HG02763 (cell line): ENCODE measurements at regions not wholly inside any gene's neighbourhood (a gene's known extent, or its start where the extent isn't known, plus 50 kb on each side); places are given as distances from the start of the nearest gene placed in this dataset.
A peak's percentile ranks its signal among the peaks of the same experiment; 100 is the strongest.
"Not testable (repeated sequence)": the region's sequence is repeated elsewhere in the genome, so short reads cannot be mapped to it uniquely, and the experiment has no call there.

Experiments used
- ATAC-seq: cut with Tn5 transposase; IDR thresholded peaks from one replicate; pipeline ENCODE4 v1.9.1; 2021; ENCODE audit warnings: mild to moderate bottlenecking, moderate library complexity; ENCODE audit not compliant: unreplicated experiment

DNA sequence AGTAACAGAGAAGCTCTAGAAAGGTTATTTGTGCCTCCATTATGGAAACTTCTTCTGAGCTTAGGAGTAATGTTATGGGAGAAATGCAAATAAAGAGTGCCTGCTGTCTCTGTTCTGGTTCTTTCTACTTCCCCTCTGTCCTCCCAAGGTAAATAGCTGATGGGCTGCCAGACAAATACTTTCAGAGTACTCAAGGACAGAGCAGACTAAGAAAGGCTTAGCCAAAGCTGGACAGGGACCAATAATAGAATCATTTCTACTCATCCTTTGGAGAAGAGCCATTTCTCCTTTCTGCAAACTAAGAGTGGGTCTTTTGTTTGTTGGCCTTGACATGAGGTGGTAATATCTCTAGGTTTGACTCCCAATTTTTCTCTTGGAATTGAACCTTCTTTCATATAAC is 136.1 kb downstream of the MID1IP1 start:
- no peak for ATAC-seq

DNA sequence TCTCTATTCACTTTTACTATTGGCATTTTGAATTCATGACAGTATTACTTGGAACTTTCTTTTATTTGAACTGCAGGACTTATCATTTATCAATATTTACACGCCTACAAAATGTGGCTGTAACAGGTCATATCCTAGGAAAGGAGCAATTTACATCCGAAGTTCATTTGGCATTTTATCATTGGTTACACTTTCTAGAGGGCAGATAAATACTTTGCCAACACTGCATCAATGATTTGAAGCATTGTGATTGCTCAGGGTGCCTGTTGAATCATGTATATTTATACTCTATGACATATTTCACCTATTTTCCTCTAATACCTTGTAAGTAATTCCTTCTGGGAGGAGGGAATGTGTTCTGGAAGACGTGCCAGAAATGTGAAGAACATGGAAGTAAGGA is 136.7 kb downstream of the MID1IP1 start:
- no peak for ATAC-seq

DNA sequence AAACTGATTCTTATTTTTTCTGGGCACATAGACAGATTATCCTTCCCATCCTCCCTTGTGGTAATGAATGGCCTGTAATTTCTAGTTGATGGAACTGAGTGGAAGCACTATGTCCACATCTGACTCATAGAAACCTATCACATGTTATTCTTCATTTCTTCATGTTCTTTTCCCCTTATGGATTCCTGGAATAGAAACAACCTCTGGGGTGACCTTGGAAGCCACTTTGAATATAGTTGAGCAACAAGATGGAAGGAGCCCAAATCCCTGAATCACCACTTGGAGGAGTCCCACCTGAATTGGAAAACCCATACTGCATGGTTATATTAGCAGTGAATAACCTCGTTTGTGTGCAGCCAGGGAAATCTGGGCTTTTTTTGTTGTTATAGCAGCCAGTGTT is 137.8 kb downstream of the MID1IP1 start:
- ATAC-seq, result no peak

DNA sequence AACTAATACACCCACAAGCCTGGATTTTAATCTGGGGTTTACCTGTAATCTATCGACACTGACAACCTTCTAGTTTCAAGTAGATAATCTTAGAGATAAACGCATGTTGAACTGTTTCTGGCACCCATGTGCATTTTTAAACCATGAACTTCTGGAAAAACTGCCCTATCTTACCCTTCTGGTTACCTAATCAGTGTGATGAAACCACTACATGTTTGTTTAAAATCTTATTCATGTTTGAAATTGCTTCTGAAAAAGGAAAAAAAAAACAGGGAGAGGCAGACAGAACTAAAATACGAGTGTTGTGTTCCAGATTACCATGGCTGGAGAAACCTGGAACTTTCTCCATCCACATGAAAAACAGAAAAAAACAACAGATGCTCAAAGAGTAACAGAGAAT is 139.3 kb downstream of the MID1IP1 start:
- no peak for ATAC-seq

GRCh38 chrX:38941675-38942074 is 140.4 kb downstream of the MID1IP1 start:
- ATAC-seq, result no peak

GRCh38 chrX:38943120-38943519 is 141.9 kb downstream of the MID1IP1 start:
- ATAC-seq, result no peak

DNA sequence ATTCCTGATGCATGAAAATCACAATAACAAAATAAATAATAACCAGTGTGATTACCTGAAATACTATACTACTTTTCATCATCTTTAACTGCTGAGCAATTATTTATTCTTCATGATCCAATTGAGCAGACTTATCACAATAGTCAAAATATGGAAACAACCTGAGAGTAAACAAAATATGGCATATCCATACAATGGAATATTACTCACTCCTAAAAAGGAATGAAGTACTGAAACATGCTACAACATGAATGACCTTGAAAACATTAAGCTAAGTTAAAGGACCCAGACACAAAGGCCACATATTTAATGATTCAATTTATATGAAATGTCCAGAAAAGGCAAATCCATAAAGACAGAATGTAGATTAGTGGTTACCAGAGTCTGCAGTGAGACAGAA is 146.8 kb downstream of the MID1IP1 start:
- ATAC-seq, result no peak

DNA sequence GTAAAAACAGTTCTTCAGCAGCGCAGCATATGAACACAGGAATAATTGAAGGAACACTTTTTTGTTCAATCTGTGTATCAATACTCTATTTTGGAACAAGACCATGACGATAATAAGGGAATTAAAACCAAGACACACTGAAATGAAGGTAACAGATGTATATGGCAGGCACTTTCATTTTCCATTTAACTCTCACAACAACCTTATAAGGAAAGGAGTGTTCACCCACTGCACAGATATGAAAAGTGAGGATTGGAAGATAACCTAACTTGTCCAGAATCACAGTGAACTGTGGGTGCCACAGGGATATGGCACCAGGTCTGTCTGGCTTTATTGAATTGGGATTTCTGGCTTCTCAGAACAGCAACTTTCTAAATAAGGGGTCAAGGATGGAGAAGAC is 153.3 kb downstream of the MID1IP1 start:
- ATAC-seq, result no peak

DNA sequence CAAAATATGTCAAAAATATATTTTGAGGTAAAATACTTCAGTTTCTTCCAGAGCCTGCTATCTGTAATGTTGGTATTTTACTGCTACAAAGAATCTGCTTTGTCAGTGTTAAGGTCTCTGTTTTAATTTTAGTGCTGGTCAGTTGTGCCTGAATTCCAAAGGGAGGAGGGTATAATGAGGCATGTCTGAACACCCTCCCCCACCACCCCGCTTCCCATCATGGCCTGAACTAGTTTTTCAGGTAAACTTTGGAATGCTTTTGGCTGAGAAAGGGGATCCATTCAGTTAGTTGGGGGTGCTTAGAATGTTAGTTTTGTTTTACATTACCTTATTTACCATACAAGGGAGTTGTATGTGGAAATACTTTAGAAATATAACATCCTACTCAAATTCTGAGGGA is 158.5 kb downstream of the MID1IP1 start:
- no peak for ATAC-seq

DNA sequence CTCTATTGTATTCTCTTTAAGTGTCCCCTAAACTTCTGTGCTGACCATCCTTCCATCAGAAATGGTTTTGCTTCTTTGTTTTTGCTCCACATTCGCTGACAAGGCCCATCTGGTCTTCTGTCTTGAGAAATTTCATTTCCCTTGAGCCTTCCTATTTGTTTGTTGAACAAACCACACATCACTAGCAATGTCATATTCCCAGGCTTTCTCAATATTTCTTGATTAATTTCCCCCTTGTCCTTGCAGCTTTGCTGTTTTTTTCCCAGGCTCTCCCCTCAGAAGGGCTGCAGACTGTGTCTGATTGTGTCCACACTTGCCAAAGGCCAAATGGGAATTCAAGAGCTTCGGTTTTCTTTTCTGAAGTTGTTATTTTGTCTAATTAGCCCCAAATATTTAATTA is 158.9 kb downstream of the MID1IP1 start:
- no peak for ATAC-seq

DNA sequence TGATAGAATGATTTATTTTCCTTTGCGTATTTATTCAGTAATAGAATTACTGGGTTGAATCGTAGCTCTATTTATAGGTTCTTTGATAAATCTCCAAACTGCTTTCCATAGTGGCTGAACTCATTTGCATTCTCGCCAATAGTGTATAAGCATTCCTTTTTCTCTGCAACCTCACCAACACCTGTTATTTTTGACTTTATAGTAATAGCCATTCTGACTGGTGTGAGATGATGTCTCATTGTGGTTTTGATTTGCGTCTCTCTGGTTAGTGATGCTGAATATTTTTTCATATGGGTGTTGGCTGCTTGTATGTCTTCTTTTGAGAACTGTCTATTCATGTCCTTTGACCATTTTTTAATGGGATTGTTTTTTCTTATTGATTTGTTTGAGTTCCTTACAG is 160.7 kb downstream of the MID1IP1 start:
- no peak for ATAC-seq

DNA sequence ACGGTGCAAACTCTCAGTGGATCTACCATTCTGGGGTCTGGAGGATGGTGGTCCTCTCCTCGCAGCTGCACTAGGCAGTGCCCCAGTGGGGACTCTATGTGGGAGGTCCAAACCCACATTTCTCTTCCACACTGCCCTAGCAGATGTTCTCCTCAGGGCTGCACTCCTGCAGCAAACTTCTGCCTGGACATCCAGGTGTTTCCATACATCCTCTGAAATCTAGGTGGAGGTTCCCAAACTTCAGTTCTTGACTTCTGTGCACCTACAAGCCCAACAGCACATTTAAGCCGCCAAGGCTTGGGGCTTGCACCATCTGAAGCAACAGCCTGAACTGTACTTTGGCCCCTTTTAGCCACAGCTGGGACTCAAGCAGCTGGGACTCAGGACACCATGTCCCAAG is 162.0 kb downstream of the MID1IP1 start:
- ATAC-seq, result not testable (repeated sequence)

GRCh38 chrX:38965888-38966287 is 164.6 kb downstream of the MID1IP1 start:
- no peak for ATAC-seq

GRCh38 chrX:38968344-38969216 is 167.3 kb downstream of the MID1IP1 start:
- ATAC-seq, result no peak

DNA sequence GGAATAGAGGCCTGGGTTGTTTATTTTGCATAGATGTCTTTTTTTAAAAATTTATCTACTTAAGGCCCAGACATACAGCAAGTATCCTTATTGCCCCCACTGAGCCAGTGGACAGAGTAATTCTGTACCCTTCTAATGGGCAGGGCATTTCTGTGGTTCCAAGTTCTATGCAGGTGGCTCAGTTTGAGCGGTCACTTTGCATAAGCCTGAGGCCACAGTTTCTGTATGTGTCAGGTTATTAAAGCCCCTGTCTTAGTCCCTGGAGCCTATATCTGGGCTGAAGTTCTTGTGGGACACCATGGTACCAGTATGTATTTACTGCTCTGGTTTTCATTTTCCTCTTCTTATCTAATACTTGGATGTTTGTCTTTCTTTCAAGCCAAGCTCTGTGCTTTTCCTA is 168.8 kb downstream of the MID1IP1 start:
- peak; percentile 60 for ATAC-seq

DNA sequence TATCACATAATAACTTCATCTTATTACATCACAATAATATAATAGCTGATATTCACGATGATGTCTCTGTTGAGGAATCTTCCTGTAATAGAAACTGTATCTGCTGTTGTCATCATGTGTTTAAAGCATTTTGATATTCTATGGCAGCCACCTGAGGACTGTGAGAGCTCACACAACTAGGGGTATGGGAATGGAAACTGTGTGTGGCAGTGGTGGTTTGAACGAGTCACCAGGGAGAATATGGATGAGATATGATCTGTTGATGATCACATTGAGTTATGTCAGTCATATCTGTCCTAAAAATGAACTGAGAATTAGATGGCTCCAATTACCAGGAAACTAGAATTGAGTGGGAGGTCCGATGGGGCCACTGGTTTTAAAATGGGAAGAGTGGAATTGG is 169.6 kb downstream of the MID1IP1 start:
- ATAC-seq, result no peak

DNA sequence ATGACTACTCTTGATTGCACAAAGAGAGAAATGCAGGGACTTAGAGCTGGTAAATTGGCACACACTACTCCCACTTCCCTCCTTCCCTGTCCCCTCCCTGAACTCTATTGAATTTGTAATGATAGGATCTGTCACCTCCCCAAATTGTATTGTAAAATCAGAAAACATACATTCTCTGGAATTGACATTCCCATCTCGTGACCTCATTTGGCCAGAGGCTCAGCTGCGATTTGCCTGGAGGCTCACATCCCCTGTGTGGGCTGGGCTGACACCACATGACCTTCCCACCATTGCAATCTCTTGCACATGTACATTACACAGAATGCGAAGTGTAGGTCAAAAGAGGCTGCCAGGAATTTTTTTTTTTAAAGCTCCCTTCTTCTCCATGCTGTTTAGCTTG is 172.1 kb downstream of the MID1IP1 start:
- ATAC-seq, result no peak

GRCh38 chrX:38974542-38974941 is 173.3 kb downstream of the MID1IP1 start:
- no peak for ATAC-seq

DNA sequence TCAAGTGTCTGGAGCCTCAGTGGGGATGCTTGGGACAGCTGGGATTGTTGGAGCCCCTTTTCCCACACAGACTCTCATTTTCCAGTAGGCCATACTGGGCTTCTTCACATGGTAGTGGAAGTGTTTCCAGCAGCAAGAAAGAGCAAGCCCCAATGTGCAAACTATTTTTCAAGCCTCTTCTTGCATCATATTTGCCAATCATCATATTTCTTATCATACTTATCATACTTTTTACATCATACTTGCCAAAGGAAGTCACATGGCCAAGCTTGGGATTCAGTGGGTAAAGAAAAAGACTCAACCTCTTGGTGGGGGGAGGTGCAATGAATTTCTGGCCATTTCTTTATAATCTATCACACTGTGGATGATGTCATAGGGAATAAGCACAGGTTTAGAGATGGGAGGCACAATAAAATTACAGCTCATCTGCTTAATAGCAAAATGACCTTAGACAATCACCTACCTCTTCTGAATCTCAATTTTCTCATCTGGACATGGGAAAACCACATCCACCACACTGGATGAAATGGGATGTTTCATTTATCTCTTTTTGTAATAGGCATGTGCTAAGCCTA is 174.2 kb downstream of the MID1IP1 start:
- ATAC-seq, result no peak

DNA sequence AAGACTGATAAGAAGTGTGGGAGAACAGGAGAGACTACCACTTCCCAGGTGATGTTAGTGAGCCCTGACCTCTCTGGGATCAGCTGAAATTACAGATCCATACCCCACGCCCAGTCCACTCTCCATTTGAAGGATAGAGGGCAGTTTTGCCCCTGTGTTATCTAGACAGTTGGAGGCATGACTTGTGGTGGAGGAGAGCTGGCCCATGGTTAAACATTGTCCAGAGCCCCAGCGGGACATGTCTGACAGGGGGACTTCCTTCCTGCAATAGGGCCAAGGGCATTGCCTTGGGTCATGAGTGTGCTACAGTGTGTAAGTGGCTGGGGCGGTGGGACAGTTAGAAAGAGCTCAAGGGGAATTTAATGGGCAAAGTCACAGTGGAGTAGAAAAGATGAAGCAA is 181.1 kb downstream of the MID1IP1 start:
- no peak for ATAC-seq

DNA sequence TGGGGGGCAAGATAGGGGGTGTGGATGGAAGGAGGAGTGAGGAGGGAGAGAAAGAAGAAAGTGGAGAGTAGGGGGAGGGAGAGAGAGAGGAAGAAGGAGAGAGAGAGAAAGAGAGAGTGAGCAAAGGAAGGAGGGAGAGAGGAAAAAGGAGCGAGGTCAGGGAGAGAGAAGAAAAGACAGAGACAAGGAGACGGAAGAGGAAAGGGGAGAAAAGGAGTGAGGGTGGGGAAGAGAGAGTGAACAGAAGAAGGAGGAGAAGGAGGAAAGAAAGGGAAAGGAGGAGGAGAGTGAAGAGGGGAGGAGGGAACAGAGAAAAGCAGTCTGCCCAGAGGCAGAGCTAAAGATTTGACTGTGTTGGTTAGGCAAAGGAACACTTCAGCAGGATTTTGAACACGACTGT is 181.6 kb downstream of the MID1IP1 start:
- no peak for ATAC-seq

DNA sequence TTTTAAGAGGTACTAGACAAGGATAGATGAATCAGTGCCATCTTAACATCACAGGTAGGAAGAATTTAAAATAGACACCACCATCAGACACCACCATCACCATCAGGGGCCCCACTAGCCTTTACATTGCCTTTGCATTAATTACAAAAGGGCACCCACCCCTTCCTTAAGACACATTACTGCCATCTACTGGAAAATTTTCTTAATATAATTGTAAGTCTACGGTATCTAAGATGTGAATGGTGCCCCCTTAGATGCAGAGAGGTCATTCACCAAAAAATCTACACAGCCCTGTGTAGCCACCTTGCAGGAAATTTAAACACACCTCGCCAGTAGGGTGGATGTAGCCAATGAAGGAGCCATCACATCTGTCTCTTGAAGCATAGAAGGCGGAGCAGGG is 184.1 kb downstream of the MID1IP1 start:
- no peak for ATAC-seq

GRCh38 chrX:38985945-38986344 is 184.7 kb downstream of the MID1IP1 start:
- no peak for ATAC-seq
